HG03558 (cell line): ENCODE measurements at regions not wholly inside any gene's neighbourhood (a gene's known extent, or its start where the extent isn't known, plus 50 kb on each side); places are given as distances from the start of the nearest gene placed in this dataset.

Experiments used
- ATAC-seq: cut with Tn5 transposase; IDR thresholded peaks from one replicate; pipeline ENCODE4 v1.9.1; 2021; ENCODE audit warnings: moderate number of reproducible peaks; ENCODE audit not compliant: unreplicated experiment; ENCODE audit errors: extremely low read depth

GRCh38 chr12:28872654-28873268 is 276.3 kb upstream of the FAR2 start:
- ATAC-seq: no peak

DNA sequence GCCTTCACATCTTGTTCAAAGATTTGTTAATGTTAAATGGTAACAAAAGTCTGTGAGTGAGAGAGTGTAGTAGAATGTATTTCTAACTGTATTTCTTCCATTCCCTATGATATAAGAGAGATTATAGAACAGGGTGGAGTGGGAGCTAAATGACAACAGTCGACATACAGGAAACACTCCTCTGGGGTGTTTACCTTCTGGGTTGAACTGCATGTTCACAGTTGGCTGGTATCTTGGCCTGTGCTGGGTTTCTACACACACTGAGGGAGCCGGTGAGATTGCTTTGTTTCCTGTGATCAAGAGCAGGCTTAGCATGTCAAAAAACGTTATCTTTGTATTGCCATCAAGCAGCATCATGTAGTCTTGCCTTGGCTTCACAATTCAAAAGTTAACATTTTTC is 274.3 kb upstream of the FAR2 start:
- ATAC-seq: no peak

GRCh38 chr12:28876196-28876798 is 272.8 kb upstream of the FAR2 start:
- ATAC-seq: no peak

DNA sequence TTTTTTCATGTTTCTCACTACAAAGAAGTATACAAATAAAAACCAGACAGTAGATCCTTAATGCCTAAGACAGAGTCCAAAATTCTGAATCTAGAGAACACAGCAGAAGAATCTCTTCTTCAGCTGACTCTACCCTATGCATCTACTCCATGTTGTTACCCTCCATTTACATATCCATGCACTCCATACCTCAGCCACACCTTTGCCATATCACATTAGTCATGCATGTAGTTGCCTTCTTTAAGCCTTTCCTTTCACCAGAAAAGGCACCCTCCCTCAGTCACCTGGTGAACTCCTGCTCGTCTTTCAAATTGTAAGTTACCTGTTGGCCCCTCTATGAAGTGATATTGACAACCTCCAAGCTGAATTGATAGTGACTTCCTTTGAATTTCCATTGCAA is 271.2 kb upstream of the FAR2 start:
- ATAC-seq: no peak

DNA sequence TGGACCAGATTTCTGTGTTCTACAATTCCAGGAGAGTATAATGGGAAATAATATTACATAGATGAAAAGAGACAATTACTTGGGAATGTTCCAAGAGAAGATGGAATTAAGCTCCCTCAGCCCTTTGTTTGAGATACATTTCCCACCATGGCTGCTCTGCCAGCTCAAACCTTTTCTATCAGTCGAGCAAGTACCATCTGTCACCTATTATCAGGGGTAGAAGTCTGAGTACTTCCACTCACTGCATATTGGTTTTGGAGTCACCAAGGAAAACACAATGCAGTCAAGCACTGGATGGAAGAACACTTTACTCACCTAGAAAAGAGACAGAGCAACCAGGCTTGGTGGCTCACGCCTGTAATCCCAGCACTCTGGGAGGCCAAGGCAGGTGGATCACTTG is 270.4 kb upstream of the FAR2 start:
- ATAC-seq: no peak

GRCh38 chr12:28879379-28879778 is 269.7 kb upstream of the FAR2 start:
- peak; percentile 84 for ATAC-seq

DNA sequence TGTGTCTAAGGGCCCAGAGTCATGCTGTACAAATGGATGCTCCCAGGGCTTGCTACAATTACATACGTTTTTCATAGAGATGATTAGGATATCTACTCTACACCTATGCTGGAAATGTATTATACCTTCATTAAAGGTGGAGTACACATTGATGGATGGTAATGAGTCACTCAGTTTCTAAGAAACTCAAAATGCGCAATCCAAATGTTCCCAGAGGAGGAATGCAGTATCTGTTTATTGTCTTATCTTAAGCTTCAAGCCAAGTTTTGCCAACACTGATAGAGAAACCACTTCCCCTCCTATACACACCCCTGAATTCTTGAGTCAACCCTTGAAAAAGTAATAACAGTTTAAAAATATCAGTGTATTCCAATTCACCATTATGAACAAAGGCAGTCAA is 266.6 kb upstream of the FAR2 start:
- ATAC-seq: no peak

DNA sequence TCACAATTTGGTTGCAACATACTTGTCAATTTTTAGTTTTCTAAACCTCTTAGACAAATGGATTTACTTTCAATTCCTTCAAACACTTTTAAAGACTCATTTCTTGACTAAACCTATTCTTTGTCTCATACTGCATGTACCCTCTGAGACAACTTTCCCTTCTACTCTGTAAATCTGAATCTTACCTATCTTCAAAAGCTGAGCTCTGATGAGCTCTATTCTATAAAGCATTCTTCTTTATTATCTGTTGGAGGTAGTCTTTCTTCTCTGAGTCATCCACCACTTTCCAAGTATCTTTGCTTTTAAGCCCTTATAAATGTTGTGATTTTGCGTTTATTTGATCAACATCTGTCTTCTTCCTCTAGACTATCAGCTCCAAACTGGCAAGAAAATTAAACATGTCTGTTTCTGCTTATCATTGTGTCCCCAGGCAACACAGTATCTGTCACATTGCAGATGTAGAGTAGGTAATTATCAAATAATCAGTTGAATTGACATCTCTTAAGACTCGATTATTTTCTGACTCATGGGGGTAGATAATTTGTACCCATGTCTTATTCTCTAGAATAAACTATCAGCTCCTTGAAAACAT is 265.6 kb upstream of the FAR2 start:
- ATAC-seq: no peak

DNA sequence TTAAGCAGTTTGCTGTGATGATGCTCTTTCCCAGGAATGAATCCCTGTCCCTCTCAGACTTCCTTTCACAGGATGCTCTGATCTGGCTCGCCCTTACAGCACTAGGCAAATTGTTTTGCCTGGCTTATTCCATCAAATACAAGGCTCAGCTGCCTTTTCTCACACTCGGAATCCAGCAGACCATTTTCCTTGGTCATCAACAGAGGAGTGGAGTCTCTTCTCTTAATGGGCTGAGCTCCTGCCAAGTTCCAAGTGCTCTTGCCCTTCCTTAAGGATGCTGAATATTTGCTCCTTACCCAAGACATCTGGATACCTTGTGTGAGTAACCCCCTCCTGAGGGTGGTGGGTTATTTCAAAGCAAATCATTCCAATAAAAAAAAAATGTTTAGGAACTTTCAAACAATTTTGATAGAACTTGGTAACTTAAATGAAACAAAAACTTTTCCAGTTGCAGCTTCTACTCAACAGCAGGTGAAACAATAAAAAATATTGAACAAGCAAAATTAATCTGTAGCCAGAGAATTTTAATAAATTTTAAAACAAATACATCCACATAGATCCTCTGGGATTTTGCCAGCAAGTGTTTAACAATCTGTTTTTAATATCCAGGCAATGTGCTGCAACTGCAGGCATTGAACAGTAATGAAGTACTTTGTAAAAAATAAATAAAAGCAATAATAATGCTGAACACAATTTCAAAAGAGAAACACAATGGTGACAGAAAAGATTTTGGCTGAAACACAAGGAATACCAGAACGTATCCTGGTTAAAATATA is 264.0 kb upstream of the FAR2 start:
- no peak for ATAC-seq

DNA sequence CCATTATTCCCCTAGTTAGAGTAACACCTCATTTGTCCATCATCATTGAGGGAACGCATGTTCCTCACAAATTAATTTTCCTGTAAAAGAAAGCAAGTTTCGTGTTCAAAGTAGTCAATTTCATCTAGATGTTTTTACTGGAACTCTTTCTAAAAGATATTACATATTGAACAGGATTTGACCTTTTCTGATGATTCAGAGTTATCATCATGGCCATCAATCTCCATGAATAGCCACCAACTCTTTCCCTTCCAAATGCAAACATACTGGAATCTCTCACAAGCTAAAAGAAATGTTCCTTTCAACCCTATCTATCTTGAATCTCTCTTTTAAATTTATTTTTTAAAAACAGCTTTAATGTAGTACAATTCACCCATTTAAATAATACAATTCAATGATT is 263.1 kb upstream of the FAR2 start:
- ATAC-seq: no peak

DNA sequence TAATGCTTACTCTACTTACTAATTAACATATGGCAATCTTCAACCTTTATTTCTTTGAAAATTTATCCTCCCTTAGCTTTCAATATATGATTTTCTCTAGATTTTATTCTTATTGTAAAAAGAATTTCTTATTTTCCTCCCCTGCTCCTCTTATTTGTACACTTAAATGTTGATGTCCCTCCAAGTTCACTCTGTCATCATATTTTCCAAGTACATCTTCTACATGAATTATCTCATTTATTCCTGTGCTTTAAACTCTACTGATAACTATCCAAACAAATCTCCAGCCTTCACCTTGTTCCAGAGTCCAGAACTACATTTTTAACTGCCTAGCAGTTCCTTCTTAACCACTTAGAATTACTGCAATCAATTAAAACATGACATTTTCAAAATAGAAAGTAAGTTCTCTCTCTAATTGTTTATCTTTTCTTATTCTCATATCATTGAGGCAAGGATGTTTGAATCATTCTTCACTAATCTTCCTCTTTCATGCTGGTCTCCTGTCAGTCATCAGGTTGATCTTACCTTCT is 261.6 kb upstream of the FAR2 start:
- ATAC-seq: no peak

DNA sequence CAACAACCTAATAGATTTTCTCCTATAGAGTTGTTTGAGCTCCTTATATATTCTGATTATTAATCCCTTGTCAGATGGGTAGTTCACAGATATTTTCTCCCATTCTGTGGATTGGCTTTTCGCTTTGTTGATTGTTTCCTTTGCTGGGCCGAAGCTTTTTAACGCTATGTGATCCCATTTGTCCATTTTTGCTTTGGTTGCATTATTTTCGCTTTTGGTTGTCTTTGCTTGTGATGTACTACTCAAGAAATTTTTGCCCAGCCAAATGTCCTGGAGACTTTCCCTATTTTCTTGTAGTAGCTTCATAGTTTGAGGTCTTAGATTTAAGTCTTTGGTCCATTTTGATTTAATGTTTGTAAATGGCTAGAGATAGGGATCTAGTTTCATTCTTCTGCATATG is 258.4 kb upstream of the FAR2 start:
- ATAC-seq: no peak

- ATAC-seq: no peak
These were observed 258.0 kb upstream of the FAR2 start for GRCh38 chr12:28891126-28891525.

- ATAC-seq: no peak
These were observed 255.7 kb upstream of the FAR2 start for GRCh38 chr12:28893365-28893764.

DNA sequence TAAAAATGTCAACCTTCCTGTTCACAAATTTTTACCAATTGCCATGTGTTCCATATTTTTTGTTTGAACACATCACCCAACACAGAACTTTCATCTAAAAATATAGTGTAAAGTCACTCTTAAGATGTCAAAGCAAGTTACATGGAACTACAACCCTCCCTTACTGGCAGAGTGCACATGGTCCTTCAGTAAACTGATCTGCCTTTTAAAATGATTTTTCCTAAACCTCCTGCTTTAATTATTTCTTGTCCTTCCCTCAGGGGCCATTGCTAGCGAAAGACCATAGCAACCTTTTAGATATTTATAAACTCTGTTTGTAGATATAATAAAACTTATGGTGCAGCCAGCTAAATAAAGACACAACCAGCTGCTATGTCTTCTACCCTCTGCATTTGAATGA is 255.2 kb upstream of the FAR2 start:
- ATAC-seq: no peak

- ATAC-seq: no peak
These were observed 252.7 kb upstream of the FAR2 start for GRCh38 chr12:28896421-28896820.

DNA sequence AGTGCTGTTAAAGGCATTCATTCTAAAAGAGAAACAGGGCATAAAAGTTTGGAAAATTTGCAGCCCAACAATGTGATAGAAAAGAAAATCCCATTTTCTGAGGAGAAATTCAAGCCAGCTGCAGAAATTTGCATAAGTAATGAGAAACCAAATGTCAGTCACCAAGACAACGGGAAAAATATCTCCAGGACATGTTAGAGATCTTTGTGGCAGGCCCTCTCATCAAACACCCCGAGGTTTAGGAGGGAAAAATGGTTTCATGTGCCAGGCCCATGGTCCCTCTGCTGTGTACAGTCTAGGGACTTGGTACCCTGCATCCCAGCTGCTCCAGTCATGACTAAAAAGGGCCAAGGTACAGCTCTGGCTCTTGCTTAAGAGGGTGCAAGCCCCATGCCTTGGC is 251.0 kb upstream of the FAR2 start:
- ATAC-seq: no peak

GRCh38 chr12:28899951-28900350 is 249.1 kb upstream of the FAR2 start:
- no peak for ATAC-seq

GRCh38 chr12:28905220-28905955 is 243.7 kb upstream of the FAR2 start:
- ATAC-seq: no peak

DNA sequence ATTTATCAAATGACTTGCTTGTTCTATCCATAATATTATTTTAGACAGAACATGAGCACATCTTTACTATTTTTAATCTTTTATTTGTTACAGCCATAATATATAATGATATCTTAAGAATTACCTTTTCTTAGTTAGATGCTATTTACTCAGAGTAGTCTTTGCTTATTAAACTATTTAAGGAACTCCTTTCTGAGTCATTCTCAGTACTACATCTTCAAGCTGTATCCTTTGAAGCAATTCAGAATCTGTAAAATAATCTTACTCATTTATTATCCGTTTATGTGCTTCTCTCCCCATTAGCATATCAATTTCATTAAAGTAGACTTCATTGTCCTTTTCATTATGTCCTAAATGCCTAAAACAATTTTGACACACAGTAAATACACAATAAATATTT is 240.4 kb upstream of the FAR2 start:
- ATAC-seq: no peak
